IMR-90 (cell line): ENCODE measurements at regions not wholly inside any gene's neighbourhood (a gene's known extent, or its start where the extent isn't known, plus 50 kb on each side); places are given as distances from the start of the nearest gene placed in this dataset.

Experiments used
- ATAC-seq: fragments of 200-7000 bp; cut with Tn5 transposase; 2 replicates; pipeline ENCODE4 v1.9.1; 2020; ENCODE audit warnings: low read depth, mild to moderate bottlenecking, moderate library complexity
- BruUV-seq: library from RNA; stranded (reverse); fragments of 400-500 nt; replicated peaks from 2 replicates; lab custom pipeline; 2021; lab: Mats Ljungman, UMichigan
- CTCF ChIA-PET: fragments of 300-600 bp; formaldehyde crosslinking; extraction: SDS; loops from one replicate; lab custom pipeline; 2021; ENCODE audit warnings: antibody characterized with exemption; lab: Yijun Ruan, JAX
- POLR2A ChIA-PET: fragments of 300-600 bp; sonication (Branson Sonifier 250); formaldehyde crosslinking; loops from one replicate; lab custom pipeline; 2022; ENCODE audit warnings: antibody characterized with exemption; ENCODE audit not compliant: unreplicated experiment; lab: Charles Lee
- DNase-seq: peaks from one replicate; pipeline ENCODE4 v3.0.0; 2013
- H2AFZ ChIP-seq: replicated peaks from 2 replicates; pipeline ENCODE3; 2013; ENCODE audit warnings: low read length, mild to moderate bottlenecking; ENCODE audit not compliant: poor library complexity
- H2AK5ac ChIP-seq: 2 replicates; pipeline ENCODE4 v1.6.1; 2013; ENCODE audit warnings: low read depth, low read length, inconsistent platforms
- H2AK9ac ChIP-seq: replicated peaks from 2 replicates; pipeline ENCODE3; 2013; ENCODE audit warnings: mild to moderate bottlenecking, low read depth, low read length, moderate library complexity; ENCODE audit not compliant: poor library complexity
- H2BK120ac ChIP-seq: 2 replicates; pipeline ENCODE4 v1.6.1; 2013; ENCODE audit warnings: low read depth, low read length, inconsistent platforms
- H2BK15ac ChIP-seq: 3 replicates; pipeline ENCODE4 v1.6.1; 2013; ENCODE audit warnings: low read depth, low read length, inconsistent platforms
- H2BK20ac ChIP-seq: 2 replicates; pipeline ENCODE4 v1.6.1; 2013; ENCODE audit warnings: low read depth, mild to moderate bottlenecking, inconsistent platforms, low read length, moderate library complexity
- H2BK5ac ChIP-seq: 2 replicates; pipeline ENCODE4 v1.6.1; 2013; ENCODE audit warnings: mild to moderate bottlenecking, low read depth, low read length, inconsistent platforms; ENCODE audit not compliant: poor library complexity, severe bottlenecking
- H3K14ac ChIP-seq: replicated peaks from 2 replicates; pipeline ENCODE4 v1.6.1; 2013; ENCODE audit warnings: low read depth, low read length, inconsistent platforms
- H3K18ac ChIP-seq: 2 replicates; pipeline ENCODE4 v1.6.1; 2013; ENCODE audit warnings: low read depth, low read length, control low read depth
- H3K23ac ChIP-seq: 2 replicates; pipeline ENCODE4 v1.6.1; 2013; ENCODE audit warnings: low read depth, low read length, inconsistent platforms
- H3K27ac ChIP-seq: 2 replicates; pipeline ENCODE4 v1.5.1; 2013; ENCODE audit warnings: mild to moderate bottlenecking, control low read depth, low read length; ENCODE audit not compliant: insufficient read depth
- H3K27me3 ChIP-seq: 2 replicates; pipeline ENCODE4 v1.6.1; 2013; ENCODE audit warnings: low read length; ENCODE audit not compliant: control insufficient read depth, insufficient read depth
- H3K36me3 ChIP-seq: 2 replicates; pipeline ENCODE4 v1.6.1; 2013; ENCODE audit warnings: low read length, mixed read lengths; ENCODE audit not compliant: control insufficient read depth, insufficient read depth
- H3K4ac ChIP-seq: 2 replicates; pipeline ENCODE4 v1.6.1; 2013; ENCODE audit warnings: low read depth, low read length, inconsistent platforms
- H3K4me1 ChIP-seq: 2 replicates; pipeline ENCODE4 v1.6.1; 2013; ENCODE audit warnings: low read length, mixed read lengths; ENCODE audit not compliant: control insufficient read depth, insufficient read depth
- H3K4me2 ChIP-seq: 2 replicates; pipeline ENCODE4 v1.6.1; 2013; ENCODE audit warnings: low read depth, mild to moderate bottlenecking, control low read depth, low read length, moderate library complexity
- H3K4me3 ChIP-seq: 2 replicates; pipeline ENCODE4 v1.5.1; 2013; ENCODE audit warnings: low read depth, mild to moderate bottlenecking, control low read depth, low read length, moderate library complexity; ENCODE audit not compliant: insufficient read depth
- H3K56ac ChIP-seq: 2 replicates; pipeline ENCODE4 v1.6.1; 2013; ENCODE audit warnings: low read length, inconsistent platforms; ENCODE audit not compliant: insufficient read depth; ENCODE audit errors: extremely low read depth
- H3K79me1 ChIP-seq, 2 experiments: 2 replicates each; pipeline ENCODE4 v1.6.1; 2013; ENCODE audit warnings: low read length in 2 of 2, inconsistent platforms in 1 of 2, low read depth in 1 of 2
- H3K9ac ChIP-seq: 2 replicates; pipeline ENCODE4 v1.6.1; 2013; ENCODE audit warnings: low read depth, low read length, control low read depth
- H3K9me1 ChIP-seq: 2 replicates; pipeline ENCODE4 v1.6.1; 2013; ENCODE audit warnings: low read length, inconsistent platforms; ENCODE audit not compliant: insufficient read depth
- H3K9me3 ChIP-seq: 2 replicates; pipeline ENCODE4 v1.6.1; 2013; ENCODE audit warnings: low read length; ENCODE audit not compliant: control insufficient read depth, insufficient read depth
- H4K20me1 ChIP-seq: 2 replicates; pipeline ENCODE4 v1.6.1; 2013; ENCODE audit warnings: low read length, inconsistent platforms; ENCODE audit not compliant: insufficient read depth
- H4K5ac ChIP-seq: 2 replicates; pipeline ENCODE4 v1.6.1; 2013; ENCODE audit warnings: mild to moderate bottlenecking, low read depth, low read length, control low read depth
- H4K8ac ChIP-seq, 2 experiments: 2 replicates each; pipeline ENCODE4 v1.6.1; 2013; ENCODE audit warnings: low read depth in 2 of 2, low read length in 2 of 2, control low read depth in 1 of 2, inconsistent platforms in 1 of 2
- H4K91ac ChIP-seq: 2 replicates; pipeline ENCODE4 v1.6.1; 2013; ENCODE audit warnings: low read depth, low read length, inconsistent platforms; ENCODE audit not compliant: insufficient read depth
- BHLHE40 ChIP-seq: fragments of 150-350 bp; IDR thresholded peaks from 2 replicates; pipeline ENCODE4 v1.6.1; 2016; ENCODE audit warnings: mild to moderate bottlenecking, low read depth, low read length
- CEBPB ChIP-seq: IDR thresholded peaks from 2 replicates; pipeline ENCODE4 v1.6.1; 2012; ENCODE audit warnings: low read depth, low read length, improper control_type of control experiment
- CHD1 ChIP-seq: IDR thresholded peaks from 2 replicates; pipeline ENCODE4 v1.6.1; 2012; ENCODE audit warnings: low read depth, low read length, improper control_type of control experiment
- FOS ChIP-seq: fragments of 150-350 bp; IDR thresholded peaks from 2 replicates; pipeline ENCODE4 v1.6.1; 2016; ENCODE audit warnings: low read depth, low read length
- MAFK ChIP-seq: IDR thresholded peaks from 2 replicates; pipeline ENCODE4 v1.6.1; 2012; ENCODE audit warnings: low read depth, low read length, improper control_type of control experiment
- MAZ ChIP-seq: IDR thresholded peaks from 2 replicates; pipeline ENCODE4 v1.6.1; 2012; ENCODE audit warnings: low read depth, mild to moderate bottlenecking, low read length, improper control_type of control experiment, moderate library complexity, borderline replicate concordance
- MXI1 ChIP-seq: IDR thresholded peaks from 2 replicates; pipeline ENCODE4 v1.6.1; 2012; ENCODE audit warnings: low read depth, mild to moderate bottlenecking, low read length, moderate library complexity, borderline replicate concordance
- NFE2L2 ChIP-seq: fragments of 150-350 bp; IDR thresholded peaks from 2 replicates; pipeline ENCODE4 v1.6.1; 2016; ENCODE audit warnings: low read depth, mild to moderate bottlenecking, low read length
- POLR2A ChIP-seq: IDR thresholded peaks from 2 replicates; pipeline ENCODE4 v1.6.1; 2012; ENCODE audit warnings: mild to moderate bottlenecking, low read depth, low read length
- RAD21 ChIP-seq: IDR thresholded peaks from 2 replicates; pipeline ENCODE4 v1.6.1; 2012; ENCODE audit warnings: low read length, improper control_type of control experiment
- RCOR1 ChIP-seq: IDR thresholded peaks from 2 replicates; pipeline ENCODE4 v1.6.1; 2012; ENCODE audit warnings: mild to moderate bottlenecking, low read length, improper control_type of control experiment; ENCODE audit not compliant: insufficient replicate concordance
- RFX5 ChIP-seq: IDR thresholded peaks from 2 replicates; pipeline ENCODE4 v1.8.0; 2012; ENCODE audit warnings: low read depth, mild to moderate bottlenecking, low read length, moderate library complexity
- SMC3 ChIP-seq: fragments of 150-350 bp; IDR thresholded peaks from 2 replicates; pipeline ENCODE4 v1.6.1; 2016; ENCODE audit warnings: low read depth, mild to moderate bottlenecking, antibody characterized with exemption, low read length, moderate library complexity
- WGBS, 2 experiments: methylation state at CpG; one replicate each; pipeline versions ENCODE4 v1.1.5 to v1.1.7; 2013; ENCODE audit warnings: missing lambda C conversion rate in 2 of 2; ENCODE audit not compliant: insufficient read length in 1 of 2; ENCODE audit errors: extremely low coverage in 2 of 2; 5-methylcytosine and 5-hydroxymethylcytosine counted together
- dilution Hi-C: fragments of 300-500 bp; cut with HindIII; formaldehyde crosslinking; loops from one replicate; pipeline ENCODE4 v1.14.3; 2018; ENCODE audit warnings: low sequenced_read_pairs; ENCODE audit not compliant: unreplicated experiment
- in situ Hi-C: fragments of 300-500 bp; cut with MboI; formaldehyde crosslinking; loops from 3 replicates; pipeline ENCODE4 v1.14.3; 2019; ENCODE audit warnings: low sequenced_read_pairs, inconsistent platforms, mixed read lengths
- intact Hi-C: fragments of 100-400 bp; cut with micrococcal nuclease; formaldehyde crosslinking; loops from 2 replicates; pipeline ENCODE4 v1.10.0; 2022
- TF ChIP-seq, protein P1 (sequence below): conservative IDR thresholded peaks from 2 replicates; pipeline ENCODE4 v1.5.1; 2012; ENCODE audit warnings: mild to moderate bottlenecking, low read depth, low read length, improper control_type of control experiment
- TF ChIP-seq, protein P2 (sequence below): fragments of 150-350 bp; IDR thresholded peaks from 2 replicates; pipeline ENCODE4 v1.6.1; 2017; ENCODE audit warnings: mild to moderate bottlenecking, antibody characterized with exemption, low read length, low read depth
- TF ChIP-seq, protein P3 (sequence below): fragments of 150-350 bp; IDR thresholded peaks from 2 replicates; pipeline ENCODE4 v1.6.1; 2016; ENCODE audit warnings: low read depth, mild to moderate bottlenecking, low read length, moderate library complexity, borderline replicate concordance

DNA sequence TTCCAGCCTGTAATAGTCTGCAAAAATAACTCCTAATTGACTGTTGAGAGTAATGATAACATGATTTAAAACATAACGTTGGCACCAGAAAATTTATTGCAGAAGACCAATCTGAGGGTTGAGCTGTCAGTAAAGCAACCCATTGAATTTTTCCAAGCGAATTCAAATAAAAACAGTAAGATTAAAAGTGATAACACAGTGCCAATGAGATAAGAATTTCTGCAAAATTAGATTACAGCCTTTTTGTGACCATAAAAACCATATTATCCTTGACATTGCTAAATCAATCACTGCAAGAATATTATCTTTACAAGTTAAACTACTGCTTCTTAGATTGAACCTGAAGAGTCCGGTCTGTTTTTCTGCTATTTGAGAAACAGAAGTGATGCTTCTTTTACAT lies 341.4 kb downstream of the CDH11 start:
- no peaks in the 10 kb centered on the region for H3K9me1 ChIP-seq
- H4K5ac ChIP-seq: no peak overlapping the region
- H3K23ac ChIP-seq: no peak overlapping the region
- no peaks in the 10 kb centered on the region; the same call in 1 of the 2 replicates for H3K27me3 ChIP-seq
- H3K36me3 ChIP-seq: no peaks in the 10 kb centered on the region
- no peak overlapping the region for H2BK15ac ChIP-seq
- no peak overlapping the region for H3K4me3 ChIP-seq
- in situ Hi-C loops: no loop called here
- BruUV-seq: no TSS peak
- no peak overlapping the region for H2AFZ ChIP-seq
- no peak overlapping the region for H2BK120ac ChIP-seq
- no peak overlapping the region for H2AK9ac ChIP-seq
- intact Hi-C loops: no loop called here
- H2BK20ac ChIP-seq: no peak overlapping the region
- no peak for DNase-seq
- H3K14ac ChIP-seq: no peak overlapping the region
- no peak overlapping the region for H3K4ac ChIP-seq
- no peak overlapping the region for H3K27ac ChIP-seq
- no peak overlapping the region for H3K9ac ChIP-seq
- H2AK5ac ChIP-seq: no peak overlapping the region
- dilution Hi-C loops: no loop called here
- ATAC-seq: no peak
- H3K79me1 ChIP-seq: no peaks in the 10 kb centered on the region
- no peak overlapping the region for H3K56ac ChIP-seq
- POLR2A ChIA-PET: no interaction called here
- no peaks in the 10 kb centered on the region for H4K20me1 ChIP-seq
- H4K8ac ChIP-seq: no peak overlapping the region
- TF ChIP-seq MAZ (no peak), MAFK (no peak), FOS (no peak), RCOR1 (no peak), SMC3 (no peak), MXI1 (no peak), RFX5 (no peak), NFE2L2 (no peak), POLR2A (no peak), CEBPB (no peak), CHD1 (no peak), RAD21 (no peak), BHLHE40 (no peak)
- TF ChIP-seq, protein P1, sequence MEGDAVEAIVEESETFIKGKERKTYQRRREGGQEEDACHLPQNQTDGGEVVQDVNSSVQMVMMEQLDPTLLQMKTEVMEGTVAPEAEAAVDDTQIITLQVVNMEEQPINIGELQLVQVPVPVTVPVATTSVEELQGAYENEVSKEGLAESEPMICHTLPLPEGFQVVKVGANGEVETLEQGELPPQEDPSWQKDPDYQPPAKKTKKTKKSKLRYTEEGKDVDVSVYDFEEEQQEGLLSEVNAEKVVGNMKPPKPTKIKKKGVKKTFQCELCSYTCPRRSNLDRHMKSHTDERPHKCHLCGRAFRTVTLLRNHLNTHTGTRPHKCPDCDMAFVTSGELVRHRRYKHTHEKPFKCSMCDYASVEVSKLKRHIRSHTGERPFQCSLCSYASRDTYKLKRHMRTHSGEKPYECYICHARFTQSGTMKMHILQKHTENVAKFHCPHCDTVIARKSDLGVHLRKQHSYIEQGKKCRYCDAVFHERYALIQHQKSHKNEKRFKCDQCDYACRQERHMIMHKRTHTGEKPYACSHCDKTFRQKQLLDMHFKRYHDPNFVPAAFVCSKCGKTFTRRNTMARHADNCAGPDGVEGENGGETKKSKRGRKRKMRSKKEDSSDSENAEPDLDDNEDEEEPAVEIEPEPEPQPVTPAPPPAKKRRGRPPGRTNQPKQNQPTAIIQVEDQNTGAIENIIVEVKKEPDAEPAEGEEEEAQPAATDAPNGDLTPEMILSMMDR: no peak
- TF ChIP-seq, protein P2, sequence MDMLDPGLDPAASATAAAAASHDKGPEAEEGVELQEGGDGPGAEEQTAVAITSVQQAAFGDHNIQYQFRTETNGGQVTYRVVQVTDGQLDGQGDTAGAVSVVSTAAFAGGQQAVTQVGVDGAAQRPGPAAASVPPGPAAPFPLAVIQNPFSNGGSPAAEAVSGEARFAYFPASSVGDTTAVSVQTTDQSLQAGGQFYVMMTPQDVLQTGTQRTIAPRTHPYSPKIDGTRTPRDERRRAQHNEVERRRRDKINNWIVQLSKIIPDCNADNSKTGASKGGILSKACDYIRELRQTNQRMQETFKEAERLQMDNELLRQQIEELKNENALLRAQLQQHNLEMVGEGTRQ: no peak
- TF ChIP-seq, protein P3, sequence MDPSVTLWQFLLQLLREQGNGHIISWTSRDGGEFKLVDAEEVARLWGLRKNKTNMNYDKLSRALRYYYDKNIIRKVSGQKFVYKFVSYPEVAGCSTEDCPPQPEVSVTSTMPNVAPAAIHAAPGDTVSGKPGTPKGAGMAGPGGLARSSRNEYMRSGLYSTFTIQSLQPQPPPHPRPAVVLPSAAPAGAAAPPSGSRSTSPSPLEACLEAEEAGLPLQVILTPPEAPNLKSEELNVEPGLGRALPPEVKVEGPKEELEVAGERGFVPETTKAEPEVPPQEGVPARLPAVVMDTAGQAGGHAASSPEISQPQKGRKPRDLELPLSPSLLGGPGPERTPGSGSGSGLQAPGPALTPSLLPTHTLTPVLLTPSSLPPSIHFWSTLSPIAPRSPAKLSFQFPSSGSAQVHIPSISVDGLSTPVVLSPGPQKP: no peak
- no peaks in the 10 kb centered on the region for H3K4me1 ChIP-seq
- no peak overlapping the region for H4K91ac ChIP-seq
- H3K18ac ChIP-seq: no peak overlapping the region
- CTCF ChIA-PET: no interaction called here
- H2BK5ac ChIP-seq: no peak overlapping the region
- H3K4me2 ChIP-seq: no peak overlapping the region
- WGBS, 2 experiments: no CpG with 5 or more reads among the region's 3 CpGs
- no peaks in the 10 kb centered on the region for H3K9me3 ChIP-seq
